Fibroblast of mammary gland (primary cell): ENCODE measurements at regions not wholly inside any gene's neighbourhood (a gene's known extent, or its start where the extent isn't known, plus 50 kb on each side); places are given as distances from the start of the nearest gene placed in this dataset.

Experiments
- DNase-seq: peaks from one replicate; pipeline ENCODE4 v3.0.0-alpha.2; 2010; ENCODE audit warnings: low read depth
- H3K4me3 ChIP-seq: 2 replicates; pipeline ENCODE4 v1.5.1; 2011; ENCODE audit warnings: low read depth, mild to moderate bottlenecking, low read length, moderate library complexity; ENCODE audit not compliant: control insufficient read depth
- TF ChIP-seq, protein P1 (sequence below): conservative IDR thresholded peaks from 2 replicates; pipeline ENCODE4 v1.5.1; 2011; ENCODE audit warnings: low read depth, low read length, inconsistent platforms; ENCODE audit not compliant: control insufficient read depth, insufficient read depth

DNA sequence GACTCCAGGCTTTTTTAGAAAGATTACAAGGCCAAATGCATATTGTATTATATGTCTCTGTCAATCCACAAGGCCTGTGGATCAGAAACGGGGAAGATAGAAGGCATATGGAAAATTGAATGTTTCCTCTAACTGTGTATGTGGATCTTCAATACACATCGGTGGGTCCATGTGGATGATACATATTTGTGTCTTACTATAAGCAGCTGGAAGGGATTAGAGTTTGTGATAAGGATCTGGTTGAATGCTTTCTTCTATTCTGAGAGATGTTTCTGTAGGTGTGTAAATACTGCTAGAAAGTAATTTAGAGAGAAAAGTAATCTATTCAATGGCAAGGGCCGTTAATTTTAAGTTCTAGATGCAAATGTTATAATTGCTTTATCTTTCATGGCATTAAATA is 137.8 kb upstream of the AKR1E2 start:
- no peak overlapping the region for H3K4me3 ChIP-seq
- TF ChIP-seq, protein P1, sequence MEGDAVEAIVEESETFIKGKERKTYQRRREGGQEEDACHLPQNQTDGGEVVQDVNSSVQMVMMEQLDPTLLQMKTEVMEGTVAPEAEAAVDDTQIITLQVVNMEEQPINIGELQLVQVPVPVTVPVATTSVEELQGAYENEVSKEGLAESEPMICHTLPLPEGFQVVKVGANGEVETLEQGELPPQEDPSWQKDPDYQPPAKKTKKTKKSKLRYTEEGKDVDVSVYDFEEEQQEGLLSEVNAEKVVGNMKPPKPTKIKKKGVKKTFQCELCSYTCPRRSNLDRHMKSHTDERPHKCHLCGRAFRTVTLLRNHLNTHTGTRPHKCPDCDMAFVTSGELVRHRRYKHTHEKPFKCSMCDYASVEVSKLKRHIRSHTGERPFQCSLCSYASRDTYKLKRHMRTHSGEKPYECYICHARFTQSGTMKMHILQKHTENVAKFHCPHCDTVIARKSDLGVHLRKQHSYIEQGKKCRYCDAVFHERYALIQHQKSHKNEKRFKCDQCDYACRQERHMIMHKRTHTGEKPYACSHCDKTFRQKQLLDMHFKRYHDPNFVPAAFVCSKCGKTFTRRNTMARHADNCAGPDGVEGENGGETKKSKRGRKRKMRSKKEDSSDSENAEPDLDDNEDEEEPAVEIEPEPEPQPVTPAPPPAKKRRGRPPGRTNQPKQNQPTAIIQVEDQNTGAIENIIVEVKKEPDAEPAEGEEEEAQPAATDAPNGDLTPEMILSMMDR, result no peak
- no peak for DNase-seq

DNA sequence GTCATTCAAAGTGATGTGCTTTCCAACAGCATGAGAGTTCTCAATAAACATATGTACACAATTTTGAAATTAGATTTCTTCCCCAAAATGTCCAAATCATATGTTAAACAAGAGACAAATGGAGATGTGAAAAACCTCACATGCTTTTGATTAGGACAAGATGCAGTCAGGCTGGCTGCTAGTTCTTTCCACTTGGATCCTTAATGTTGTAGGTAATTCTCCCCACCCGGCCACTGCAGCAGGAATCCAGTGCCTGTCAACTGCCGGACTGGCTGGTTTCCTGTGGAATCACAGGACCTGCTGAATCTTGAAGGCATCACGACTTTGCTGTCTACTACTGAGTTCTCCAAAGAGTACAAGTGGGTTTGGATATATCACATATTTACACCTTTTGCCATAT is 138.6 kb upstream of the AKR1E2 start:
- DNase-seq, result peak; percentile 15
- H3K4me3 ChIP-seq, result no peak overlapping the region
- TF ChIP-seq, protein P1, result no peak

DNA sequence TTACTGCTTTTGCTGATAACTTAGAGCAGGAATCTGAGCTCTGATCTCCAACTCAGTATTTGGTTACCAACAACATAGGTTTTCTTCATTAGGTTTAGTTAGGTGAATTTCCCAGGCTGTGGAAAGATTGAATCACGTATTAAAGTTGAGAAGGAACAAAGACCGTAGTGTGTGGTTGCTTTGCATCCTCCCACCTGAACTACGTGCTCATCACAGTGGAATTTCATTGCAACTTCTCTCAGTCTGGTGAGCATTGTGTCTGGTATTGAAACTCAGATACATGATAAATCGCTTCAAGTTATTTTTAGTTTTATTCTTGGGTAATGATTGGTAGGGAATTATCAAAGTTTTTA is 139.4 kb upstream of the AKR1E2 start:
- DNase-seq, result peak; percentile 71
- TF ChIP-seq, protein P1, result no peak
- H3K4me3 ChIP-seq, result no peak overlapping the region

DNA sequence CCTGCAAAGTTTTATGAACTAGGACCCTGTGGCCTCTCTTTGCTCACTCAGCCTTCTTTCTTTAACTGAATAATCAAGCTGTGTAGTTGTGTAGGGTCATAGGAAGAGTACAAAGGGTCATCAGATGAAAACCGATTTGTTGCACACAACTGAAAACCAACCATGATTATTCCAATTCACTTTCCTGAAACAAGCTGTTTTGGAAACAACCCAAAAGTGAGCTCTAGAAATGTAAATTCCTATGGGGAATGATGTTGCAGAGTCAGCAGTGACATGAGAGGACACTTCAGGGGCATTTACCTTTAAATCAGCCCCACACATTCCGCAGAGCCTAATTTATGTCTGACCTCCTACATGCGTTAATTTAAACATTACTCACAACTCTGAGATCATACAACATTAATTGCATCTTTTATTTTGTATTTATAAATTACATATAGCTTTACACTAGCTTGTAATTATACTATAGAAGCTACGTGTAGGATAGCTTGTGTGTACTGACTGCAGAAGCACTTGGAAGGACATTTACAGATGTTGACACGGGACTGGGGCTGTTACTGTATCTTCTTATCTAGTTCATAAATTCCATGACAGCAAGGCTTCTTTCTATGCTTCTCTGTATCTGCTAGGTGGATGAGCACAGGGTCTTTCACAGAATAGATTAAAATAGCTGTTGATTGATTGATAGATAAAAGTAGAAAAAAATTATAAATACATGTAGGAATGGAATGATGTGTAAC is 139.9 kb upstream of the AKR1E2 start:
- TF ChIP-seq, protein P1, result no peak
- DNase-seq, result no peak
- H3K4me3 ChIP-seq, result no peak overlapping the region

DNA sequence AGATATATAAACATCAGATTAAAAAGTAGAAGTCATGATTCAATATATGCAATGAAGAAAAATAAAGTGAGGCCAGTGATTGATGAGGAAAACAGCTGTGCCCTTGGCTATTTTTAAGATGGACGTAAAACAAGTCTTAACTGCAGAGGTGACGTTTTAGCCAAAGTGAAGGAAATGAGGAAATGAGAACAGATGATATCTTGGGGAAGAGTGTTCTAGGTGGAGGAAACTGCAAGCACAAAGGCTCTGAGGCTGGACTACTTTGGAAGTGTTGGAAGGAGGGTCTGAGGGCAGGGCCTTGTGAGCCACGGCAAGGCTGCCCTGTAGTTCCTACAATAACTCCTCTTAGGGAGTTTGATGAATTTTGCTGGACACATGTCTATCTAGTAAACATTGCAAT is 140.5 kb upstream of the AKR1E2 start:
- DNase-seq, result no peak
- TF ChIP-seq, protein P1, result no peak
- no peak overlapping the region for H3K4me3 ChIP-seq

DNA sequence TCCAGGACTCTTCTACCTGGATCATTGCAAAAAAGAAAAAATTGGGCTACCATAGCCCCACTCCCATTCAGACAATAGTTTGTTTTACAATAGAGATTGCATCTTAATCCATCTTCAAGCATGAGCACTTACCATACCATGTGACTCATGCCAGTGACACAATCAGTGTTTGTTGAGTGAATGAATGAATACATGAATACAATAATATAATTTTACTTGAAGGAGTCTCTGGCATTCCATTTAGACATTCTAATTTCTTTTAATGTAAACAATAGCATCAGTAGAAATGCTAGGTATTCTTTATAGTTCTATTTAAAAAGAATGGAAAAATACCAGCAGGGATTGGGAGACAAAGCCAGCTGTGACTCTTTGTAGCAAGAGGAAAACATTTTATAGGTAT is 141.6 kb upstream of the AKR1E2 start:
- DNase-seq, result peak; percentile 37
- TF ChIP-seq, protein P1, result no peak

DNA sequence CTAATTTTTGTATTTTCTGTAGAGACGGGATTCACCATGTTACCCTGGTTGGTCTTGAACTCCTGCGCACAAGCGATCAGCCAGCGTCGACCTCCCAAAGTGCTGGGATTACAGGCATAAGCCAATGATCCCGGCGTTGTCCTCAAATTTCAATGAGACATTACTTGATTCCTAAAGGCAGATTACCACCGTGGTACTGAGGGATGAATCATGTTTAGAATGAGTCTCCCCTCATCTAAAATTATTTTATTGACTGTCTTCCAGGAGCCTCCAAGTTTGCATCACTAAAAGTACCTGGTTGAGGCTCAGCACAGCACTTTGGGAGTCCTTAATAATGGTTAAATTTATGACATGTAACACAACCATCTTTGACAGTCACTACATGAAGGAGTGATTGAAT is 142.2 kb upstream of the AKR1E2 start:
- peak; percentile 16 for DNase-seq
- TF ChIP-seq, protein P1, result no peak
- no peak overlapping the region for H3K4me3 ChIP-seq

More for the DNA sequence above, 141.6 kb upstream of the AKR1E2 start:
- H3K4me3 ChIP-seq, result no peak overlapping the region
